Ovary (tissue), 7 donors: ENCODE measurements at regions not wholly inside any gene's neighbourhood (a gene's known extent, or its start where the extent isn't known, plus 50 kb on each side); places are given as distances from the start of the nearest gene placed in this dataset.

Experiments used
- DNase-seq, 5 donors: peaks; one replicate each; pipeline ENCODE4 v3.0.0-alpha.2; 2019 to 2020
- H3K27ac ChIP-seq, 2 donors: fragments of 200-600 bp; one replicate each; pipeline versions ENCODE4 v1.5.1 to v1.8.0; 2019 to 2022
- H3K27me3 ChIP-seq: fragments of 200-600 bp; one replicate; pipeline ENCODE4 v1.8.0; 2022
- H3K36me3 ChIP-seq: fragments of 200-600 bp; sonication (generic); one replicate; pipeline ENCODE4 v1.5.1; 2019
- H3K4me1 ChIP-seq: one replicate; pipeline ENCODE4 v1.8.1; 2013; ENCODE audit warnings: mild to moderate bottlenecking, moderate library complexity; ENCODE audit not compliant: insufficient read depth
- H3K4me3 ChIP-seq: fragments of 200-600 bp; sonication (generic); one replicate; pipeline ENCODE4 v1.5.1; 2017
- H3K9me3 ChIP-seq, 2 donors: fragments of 200-600 bp in 1 of 2; sonication (generic) in 1 of 2; one replicate each; pipeline versions ENCODE4 v1.5.1 to v1.8.1; 2013 to 2019; ENCODE audit warnings: mild to moderate bottlenecking in 1 of 2, moderate library complexity in 1 of 2
- EP300 ChIP-seq: sonication (generic); formaldehyde crosslinking; IDR thresholded peaks from one replicate; pipeline ENCODE4 v1.6.1; 2017; ENCODE audit warnings: antibody characterized with exemption
- POLR2A ChIP-seq: fragments of 450-650 bp; IDR thresholded peaks from one replicate; pipeline ENCODE4 v1.6.1; 2017; ENCODE audit warnings: antibody characterized with exemption, mild to moderate bottlenecking, moderate library complexity
- WGBS, 3 donors: extraction: QIAGEN DNeasy Blood & Tissue Kit in 1 of 3; methylation state at CpG; one replicate each; pipeline versions ENCODE4 v1.1.5 to v1.1.7; 2013 to 2017; 5-methylcytosine and 5-hydroxymethylcytosine counted together
- intact Hi-C, 4 donors: fragments of 100-400 bp; cut with DNase I; formaldehyde crosslinking; loops; one replicate each; pipeline versions ENCODE4 v1.11.0 to v1.15.1; 2022 to 2023
- TF ChIP-seq, protein P1 (sequence below), 3 donors: fragments of 450-650 bp in 2 of 3; fragments of 200-600 bp in 1 of 3; IDR thresholded peaks; one replicate each; pipeline versions ENCODE4 v1.5.1 to v1.8.0; 2016 to 2022; ENCODE audit warnings: antibody characterized with exemption in 3 of 3, mild to moderate bottlenecking in 1 of 3
- donor health status: DM: no; HTN: no; CAD: no; lungs with moderate emphysema.
- donor health status: DM: no; HTN: no; CAD: no.
- donor health status: Bipolar disorder and iron deficiency.
- donor health status: DM: no; HTN: no; CAD: no.
- donor health status: DM: yes; HTN: yes; CAD: no.

DNA sequence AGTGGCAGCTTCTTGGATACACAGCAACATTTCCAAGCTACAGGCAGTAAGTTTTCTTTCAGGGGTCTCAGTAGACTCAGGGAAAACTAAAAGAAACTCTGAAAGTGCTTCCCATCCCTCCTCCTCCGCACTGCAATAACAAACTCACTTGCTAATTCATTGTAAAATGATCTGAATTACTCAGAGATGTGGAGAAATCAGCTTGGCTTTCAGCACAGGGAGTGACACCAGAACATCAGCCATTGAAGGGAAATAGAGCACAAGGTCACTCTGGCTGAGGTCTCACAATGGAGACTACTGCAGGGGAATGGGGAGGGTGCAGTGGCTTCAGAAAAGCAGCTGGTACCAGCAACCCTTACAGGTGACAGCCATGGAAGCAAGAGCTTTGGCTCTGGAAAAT is 137.3 kb upstream of the SERP2 start:
- whole genome bisulfite sequencing, 3 donors = 90 to 100% (median 91%) methylated on average over 1 of the region's 1 CpG
- peak in 1 of 5 donors; percentile 38 for DNase-seq

DNA sequence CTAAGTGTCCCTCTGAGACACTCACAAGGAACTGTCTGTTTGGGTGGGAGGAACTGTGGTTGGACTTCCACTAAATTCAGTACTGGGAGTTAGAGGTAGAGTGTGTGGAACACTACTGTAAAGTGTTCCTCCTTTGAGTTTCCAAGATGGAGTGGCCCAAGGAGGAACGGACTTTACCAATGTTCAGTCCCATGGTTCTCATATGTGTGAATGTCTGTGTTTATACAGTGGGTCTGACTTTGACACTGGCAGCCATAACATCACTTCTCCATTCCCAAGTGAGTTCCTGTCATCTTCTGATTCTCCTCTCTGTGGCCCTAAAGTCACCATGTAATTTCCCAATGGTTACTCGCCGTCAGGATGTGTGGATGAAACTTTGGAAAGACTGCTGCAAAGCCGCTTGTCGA is 136.8 kb upstream of the SERP2 start:
- intact Hi-C loops = loop anchor here in 1 of 4 donors (10.0 kb wide), 1 partner anchor 92 kb away; no protein-coding TSS in a partner anchor
- WGBS, 3 donors = 45 to 68% (median 65%) methylated on average over 5 of the region's 5 CpGs
- H3K27me3 ChIP-seq = no peaks in the 10 kb centered on the region
- H3K9me3 ChIP-seq = no peaks in the 10 kb centered on the region
- no peaks in the 10 kb centered on the region for H3K36me3 ChIP-seq
- peak overlapping the region; percentile 56 to 80 for H3K27ac ChIP-seq
- no peak overlapping the region for H3K4me3 ChIP-seq
- TF ChIP-seq, protein P1, sequence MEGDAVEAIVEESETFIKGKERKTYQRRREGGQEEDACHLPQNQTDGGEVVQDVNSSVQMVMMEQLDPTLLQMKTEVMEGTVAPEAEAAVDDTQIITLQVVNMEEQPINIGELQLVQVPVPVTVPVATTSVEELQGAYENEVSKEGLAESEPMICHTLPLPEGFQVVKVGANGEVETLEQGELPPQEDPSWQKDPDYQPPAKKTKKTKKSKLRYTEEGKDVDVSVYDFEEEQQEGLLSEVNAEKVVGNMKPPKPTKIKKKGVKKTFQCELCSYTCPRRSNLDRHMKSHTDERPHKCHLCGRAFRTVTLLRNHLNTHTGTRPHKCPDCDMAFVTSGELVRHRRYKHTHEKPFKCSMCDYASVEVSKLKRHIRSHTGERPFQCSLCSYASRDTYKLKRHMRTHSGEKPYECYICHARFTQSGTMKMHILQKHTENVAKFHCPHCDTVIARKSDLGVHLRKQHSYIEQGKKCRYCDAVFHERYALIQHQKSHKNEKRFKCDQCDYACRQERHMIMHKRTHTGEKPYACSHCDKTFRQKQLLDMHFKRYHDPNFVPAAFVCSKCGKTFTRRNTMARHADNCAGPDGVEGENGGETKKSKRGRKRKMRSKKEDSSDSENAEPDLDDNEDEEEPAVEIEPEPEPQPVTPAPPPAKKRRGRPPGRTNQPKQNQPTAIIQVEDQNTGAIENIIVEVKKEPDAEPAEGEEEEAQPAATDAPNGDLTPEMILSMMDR (IDR thresholded peaks at IDR 0.05) = no peak
- TF ChIP-seq EP300 (no peak), POLR2A (no peak)
- H3K4me1 ChIP-seq = peaks cover 16% of the 10 kb centered on the region
- no peak for DNase-seq

More for the DNA sequence above, 137.3 kb upstream of the SERP2 start:
- peaks cover 20% of the 10 kb centered on the region for H3K4me1 ChIP-seq
- H3K27me3 ChIP-seq = no peaks in the 10 kb centered on the region
- intact Hi-C loops = loop anchor here in 1 of 4 donors (10.0 kb wide), 1 partner anchor 92 kb away; no protein-coding TSS in a partner anchor
- H3K36me3 ChIP-seq = no peaks in the 10 kb centered on the region
- no peak overlapping the region for H3K4me3 ChIP-seq
- H3K9me3 ChIP-seq = no peaks in the 10 kb centered on the region
- H3K27ac ChIP-seq = peak overlapping the region; percentile 56 to 80
- no peak for TF ChIP-seq EP300
- TF ChIP-seq, protein P1 (IDR thresholded peaks at IDR 0.05) = no peak
- TF ChIP-seq POLR2A = no peak

GRCh38 chr13:44237276-44237767 is 136.3 kb upstream of the SERP2 start:
- 4 to 9% (median 7%) methylated on average over 4 of the region's 4 CpGs for WGBS, 3 donors
- Histone ChIP-seq H3K4me1 (peaks cover 14% of the 10 kb centered on the region), H3K4me3 (no peak overlapping the region), H3K36me3 (no peaks in the 10 kb centered on the region), H3K27me3 (no peaks in the 10 kb centered on the region), H3K27ac (peak overlapping the region; percentile 56 to 80), H3K9me3 (no peaks in the 10 kb centered on the region)
- TF ChIP-seq EP300 (peak; percentile 94), POLR2A (no peak)
- intact Hi-C loops = loop anchor here in 1 of 4 donors (10.0 kb wide), 1 partner anchor 93 kb away; no protein-coding TSS in a partner anchor
- DNase-seq = peak; percentile 58 to 85 (median 62)

DNA sequence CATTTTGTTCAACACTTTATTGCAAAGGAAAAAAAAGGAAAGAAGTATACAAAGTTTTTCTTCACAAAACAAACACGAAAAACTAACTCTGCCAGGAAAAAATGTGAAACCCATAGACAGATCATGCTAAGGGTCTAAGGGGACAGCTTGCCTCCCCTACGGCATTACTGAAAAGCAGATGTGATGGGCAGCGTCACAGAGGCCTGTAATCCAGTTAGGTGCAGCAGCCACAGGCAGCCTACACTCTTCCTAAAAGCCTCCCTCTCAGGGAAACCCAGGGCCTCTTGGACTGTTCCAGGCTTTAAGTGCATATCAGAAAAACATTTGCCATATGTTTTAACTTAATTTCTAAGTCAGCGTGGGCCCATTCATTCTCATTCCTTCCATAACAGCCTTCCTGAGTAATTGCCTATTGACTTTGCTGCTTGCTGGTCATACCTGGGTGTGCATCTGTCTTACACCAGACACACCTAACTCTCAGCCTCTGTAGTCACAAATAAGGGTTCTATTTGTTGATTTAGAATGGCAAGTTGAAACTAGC is 135.7 kb upstream of the SERP2 start:
- TF ChIP-seq, protein P1 (IDR thresholded peaks at IDR 0.05) = no peak
- no peak for DNase-seq
- 50 to 67% (median 51%) methylated on average over 4 of the region's 4 CpGs for WGBS, 3 donors
- Histone ChIP-seq H3K4me1 (peaks cover 14% of the 10 kb centered on the region), H3K9me3 (no peaks in the 10 kb centered on the region), H3K27ac (peak overlapping the region; percentile 65 to 80), H3K4me3 (no peak overlapping the region), H3K36me3 (no peaks in the 10 kb centered on the region), H3K27me3 (no peaks in the 10 kb centered on the region)
- intact Hi-C loops = loop anchor here in 1 of 4 donors (10.0 kb wide), 1 partner anchor 93 kb away; no protein-coding TSS in a partner anchor

GRCh38 chr13:44240611-44241145 is 132.9 kb upstream of the SERP2 start:
- no peaks in the 10 kb centered on the region for H3K9me3 ChIP-seq
- WGBS, 3 donors = 93 to 100% (median 95%) methylated on average over 1 of the region's 1 CpG
- intact Hi-C loops = no loop called here
- H3K4me1 ChIP-seq = peaks cover 14% of the 10 kb centered on the region
- H3K27me3 ChIP-seq = no peaks in the 10 kb centered on the region
- no peak overlapping the region for H3K4me3 ChIP-seq
- DNase-seq = no peak
- H3K27ac ChIP-seq = no peak overlapping the region
- H3K36me3 ChIP-seq = no peaks in the 10 kb centered on the region
- TF ChIP-seq, protein P1 (IDR thresholded peaks at IDR 0.05) = no peak
- TF ChIP-seq EP300 = no peak
- no peak for TF ChIP-seq POLR2A
